ENCODE measurements at regions not wholly inside any gene's neighbourhood (a gene's known extent, or its start where the extent isn't known, plus 50 kb on each side); places are given as distances from the start of the nearest gene placed in this dataset.
"Not testable (repeated sequence)": the region's sequence is repeated elsewhere in the genome, so short reads cannot be mapped to it uniquely, and the experiment has no call there.

- no peak for DNase-seq (ENCODE audit: low read depth)
Observed at GRCh38 chr5:77909237-77909636, 133.1 kb upstream of the TBCA start.

GRCh38 chr5:77908787-77909186 lies 132.6 kb upstream of the TBCA start:
- DNase-seq (ENCODE audit: low read depth) = no peak

GRCh38 chr5:77907786-77908185 lies 131.6 kb upstream of the TBCA start:
- DNase-seq (ENCODE audit: low read depth) = no peak

- peak; percentile 82 for DNase-seq (ENCODE audit: low read depth)
Observed at GRCh38 chr5:77906806-77907205, 130.7 kb upstream of the TBCA start.

- DNase-seq (ENCODE audit: low read depth) = no peak
Observed at GRCh38 chr5:77904362-77904761, 128.2 kb upstream of the TBCA start.

- DNase-seq (ENCODE audit: low read depth) = no peak
Observed at GRCh38 chr5:77900691-77901090, 124.6 kb upstream of the TBCA start.

GRCh38 chr5:77898385-77898784 lies 122.2 kb upstream of the TBCA start:
- DNase-seq (ENCODE audit: low read depth) = no peak

- DNase-seq (ENCODE audit: low read depth) = no peak
Observed at GRCh38 chr5:77896338-77896737, 120.2 kb upstream of the TBCA start.

GRCh38 chr5:77894103-77894502 lies 118.0 kb upstream of the TBCA start:
- DNase-seq (ENCODE audit: low read depth) = not testable (repeated sequence)

GRCh38 chr5:77893225-77893860 lies 117.2 kb upstream of the TBCA start:
- DNase-seq (ENCODE audit: low read depth) = peak; percentile 98

- DNase-seq (ENCODE audit: low read depth) = no peak
Observed at GRCh38 chr5:77892061-77893010, 116.2 kb upstream of the TBCA start.

GRCh38 chr5:77885519-77885918 lies 109.4 kb upstream of the TBCA start:
- DNase-seq (ENCODE audit: low read depth) = no peak

- peak; percentile 83 for DNase-seq (ENCODE audit: low read depth)
Observed at GRCh38 chr5:77882670-77883257, 106.6 kb upstream of the TBCA start.

- no peak for DNase-seq (ENCODE audit: low read depth)
Observed at GRCh38 chr5:77881528-77881927, 105.4 kb upstream of the TBCA start.

GRCh38 chr5:77877516-77878355 lies 101.6 kb upstream of the TBCA start:
- DNase-seq (ENCODE audit: low read depth) = no peak

- DNase-seq (ENCODE audit: low read depth) = no peak
Observed at GRCh38 chr5:77876862-77877502, 100.8 kb upstream of the TBCA start.

- no peak for DNase-seq (ENCODE audit: low read depth)
Observed at GRCh38 chr5:77876316-77876715, 100.2 kb upstream of the TBCA start.

- DNase-seq (ENCODE audit: low read depth) = no peak
Observed at GRCh38 chr5:77874691-77875090, 98.6 kb upstream of the TBCA start.

- DNase-seq (ENCODE audit: low read depth) = no peak
Observed at GRCh38 chr5:77873239-77873638, 97.1 kb upstream of the TBCA start.

- DNase-seq (ENCODE audit: low read depth) = no peak
Observed at GRCh38 chr5:77871946-77872345, 95.8 kb upstream of the TBCA start.

GRCh38 chr5:77871016-77871415 lies 94.9 kb upstream of the TBCA start:
- DNase-seq (ENCODE audit: low read depth) = no peak

Data from HT1080 (cell line).